Transverse colon (tissue), 4 donors: ENCODE measurements at regions not wholly inside any gene's neighbourhood (a gene's known extent, or its start where the extent isn't known, plus 50 kb on each side); places are given as distances from the start of the nearest gene placed in this dataset.

Experiments
- CTCF ChIP-seq, 5 experiments: fragments of 200-600 bp in 3 of 5; fragments of 450-650 bp in 2 of 5; sonication (generic) in 3 of 5; IDR thresholded peaks; 1 replicate in 2 of 5; 2 replicates in 3 of 5; pipeline ENCODE4 v1.5.1; 2016 to 2017; ENCODE audit warnings: antibody characterized with exemption in 5 of 5, inconsistent platforms in 3 of 5, mild to moderate bottlenecking in 2 of 5, moderate library complexity in 1 of 5
- POLR2A ChIP-seq: fragments of 450-650 bp; IDR thresholded peaks from one replicate; pipeline ENCODE4 v1.6.1; 2016; ENCODE audit warnings: antibody characterized with exemption, mild to moderate bottlenecking, moderate library complexity
- POLR2AphosphoS5 ChIP-seq, 3 donors: sonication (generic); formaldehyde crosslinking; IDR thresholded peaks; one replicate each; pipeline ENCODE4 v1.6.1; 2016; ENCODE audit warnings: antibody characterized with exemption in 3 of 3

- TF ChIP-seq POLR2AphosphoS5 (IDR thresholded peaks at IDR 0.05) (no peak), POLR2A (no peak), CTCF (IDR thresholded peaks at IDR 0.05) (no peak)
Observed at GRCh38 chr11:25958045-25958444, 373.9 kb upstream of the ANO3 start.
